ENCODE measurements at regions not wholly inside any gene's neighbourhood (a gene's known extent, or its start where the extent isn't known, plus 50 kb on each side); places are given as distances from the start of the nearest gene placed in this dataset.

- POLR2A ChIA-PET = no interaction called here
- intact Hi-C loops (cut with micrococcal nuclease) (no loop called here), dilution Hi-C loops (cut with MboI; ENCODE audit: extremely low pct_ligation_motif_present, low sequenced_read_pairs) (no loop called here)
- no peak for DNase-seq (ENCODE audit: low read depth, low spot score)
- H3K27ac ChIP-seq (ENCODE audit: insufficient read depth, low read depth, low read length) = no peak overlapping the region
- no peaks in the 10 kb centered on the region for H3K4me1 ChIP-seq (ENCODE audit: control insufficient read depth, extremely low read depth, insufficient read depth, low read length)
- no peak overlapping the region for H3K4me3 ChIP-seq (replicated peaks in 1 of 3; ENCODE audit: insufficient read depth in 1 of 3, low read depth in 1 of 3, low read length in 3 of 3)
- H4K20me1 ChIP-seq (replicated peaks; ENCODE audit: control insufficient read depth, extremely low read depth, insufficient read depth, low read length) = no peaks in the 10 kb centered on the region
- no TSS peak for BruUV-seq (replicated peaks)
- no peak for FAIRE-seq
- H2AFZ ChIP-seq (ENCODE audit: low read depth, low read length) = no peak overlapping the region
- no peaks in the 10 kb centered on the region for H3K9me1 ChIP-seq (replicated peaks; ENCODE audit: control insufficient read depth, extremely low read depth, insufficient read depth, low read length)
- H3K9me3 ChIP-seq (replicated peaks; ENCODE audit: control insufficient read depth, insufficient read depth, low read length) = no peaks in the 10 kb centered on the region
- no peak overlapping the region for H3K9ac ChIP-seq (replicated peaks; ENCODE audit: extremely low read depth, insufficient read depth, low read length)
- CTCF ChIA-PET = no interaction called here
- H3K79me2 ChIP-seq (ENCODE audit: control insufficient read depth, insufficient read depth, low read length) = no peaks in the 10 kb centered on the region
- TF ChIP-seq, protein P1, sequence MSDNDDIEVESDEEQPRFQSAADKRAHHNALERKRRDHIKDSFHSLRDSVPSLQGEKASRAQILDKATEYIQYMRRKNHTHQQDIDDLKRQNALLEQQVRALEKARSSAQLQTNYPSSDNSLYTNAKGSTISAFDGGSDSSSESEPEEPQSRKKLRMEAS (IDR thresholded peaks at IDR 0.05; ENCODE audit: insufficient read depth, insufficient read length) = no peak
- TF ChIP-seq POLR2AphosphoS5 (IDR thresholded peaks at IDR 0.05; ENCODE audit: insufficient read depth, low read depth, low read length) = no peak
- no peak for TF ChIP-seq JUN (IDR thresholded peaks at IDR 0.05; ENCODE audit: borderline replicate concordance, insufficient read depth, insufficient read length, low read depth)
- no peak for TF ChIP-seq EZH2 (IDR thresholded peaks at IDR 0.05; ENCODE audit: borderline replicate concordance, low read depth, low read length, severe bottlenecking)
- TF ChIP-seq MYC (IDR thresholded peaks at IDR 0.05; ENCODE audit: low read depth, low read length) = no peak
- TF ChIP-seq FOS (IDR thresholded peaks at IDR 0.05; ENCODE audit: borderline replicate concordance, insufficient read depth, low read length) = no peak
- TF ChIP-seq CTCF (IDR thresholded peaks at IDR 0.05; ENCODE audit: extremely low read depth in 1 of 2, insufficient read depth in 1 of 2, low read depth in 1 of 2, low read length in 2 of 2) = no peak
- no peak for TF ChIP-seq POLR2A (IDR thresholded peaks at IDR 0.05; ENCODE audit: low read depth, low read length)
- no peak for TF ChIP-seq GATA2 (IDR thresholded peaks at IDR 0.05; ENCODE audit: insufficient read depth, insufficient read length, low read depth, low read length)
- H3K4me2 ChIP-seq (ENCODE audit: insufficient read depth, low read length) = no peak overlapping the region
- no peaks in the 10 kb centered on the region for H3K27me3 ChIP-seq (ENCODE audit: control insufficient read depth in 2 of 2, insufficient read depth in 2 of 2, low read length in 2 of 2)
- no peaks in the 10 kb centered on the region for H3K36me3 ChIP-seq (ENCODE audit: control insufficient read depth in 2 of 2, extremely low read depth in 1 of 2, insufficient read depth in 2 of 2, low read length in 2 of 2)
Observed at GRCh38 chr14:96711559-96712267, 85.5 kb upstream of the VRK1 start.

All from endothelial cell of umbilical vein (primary cell).